ENCODE measurements at regions not wholly inside any gene's neighbourhood (a gene's known extent, or its start where the extent isn't known, plus 50 kb on each side); places are given as distances from the start of the nearest gene placed in this dataset.
A peak's percentile ranks its signal among the peaks of the same experiment; 100 is the strongest.

DNA sequence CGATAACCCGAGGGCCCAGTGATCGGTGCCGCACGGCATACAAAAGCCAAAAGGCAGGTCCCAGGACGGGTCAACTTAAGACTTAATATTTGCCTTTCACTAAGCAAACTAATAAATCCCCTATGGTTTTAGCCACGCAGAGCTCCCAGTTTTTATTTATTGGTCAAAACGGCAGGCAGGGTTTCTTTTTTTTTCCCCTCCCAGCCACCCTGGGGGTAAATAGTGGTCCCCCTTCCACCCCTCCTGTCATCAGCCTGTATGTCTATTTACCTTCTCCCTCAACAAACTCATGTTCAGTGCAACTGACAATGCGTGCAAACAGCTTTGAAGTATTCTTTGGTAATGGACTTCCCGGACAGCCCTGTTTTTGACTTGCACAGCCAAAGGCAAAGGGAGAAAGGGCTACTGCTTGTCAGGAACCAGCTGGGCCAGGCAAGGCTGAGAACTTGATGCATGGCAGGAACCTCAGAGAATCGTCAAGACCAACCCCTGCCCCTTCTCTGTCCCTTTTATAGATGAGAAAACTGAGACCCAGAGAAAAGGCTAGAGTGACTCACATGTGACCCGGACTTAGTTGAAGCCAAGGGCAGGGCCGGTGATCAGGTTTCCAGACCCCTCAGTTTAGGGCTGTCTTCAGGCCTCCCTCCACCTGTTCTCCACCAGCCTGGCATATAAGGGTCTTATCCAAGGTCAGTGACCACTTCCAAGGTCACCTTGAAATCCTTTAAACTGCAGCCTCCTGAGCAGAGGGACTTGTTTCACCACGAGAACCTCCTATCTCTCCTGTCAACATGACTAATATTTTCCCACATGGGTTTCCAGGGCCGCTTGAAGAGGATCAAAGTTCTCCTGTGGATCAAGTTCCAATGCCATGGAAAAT lies 279.0 kb downstream of the SOX9 start:
- Histone ChIP-seq H2AFZ (ENCODE audit: low read length) (no peak overlapping the region), H3K4me3 (ENCODE audit: low read length) (peak overlapping the region; percentile 13; the same call in 1 of the 2 replicates), H3F3A (ENCODE audit: low read length, unreplicated experiment) (peaks cover 6% of the 10 kb centered on the region), H3K9me2 (replicated peaks; ENCODE audit: low read length) (no peaks in the 10 kb centered on the region), H3K4me1 (ENCODE audit: insufficient read depth, low read length) (peaks cover 57% of the 10 kb centered on the region), H3K79me2 (ENCODE audit: low read length) (peaks cover 14% of the 10 kb centered on the region; the same call in 1 of the 2 replicates), H3K36me3 (ENCODE audit: low read depth, low read length) (peaks cover 20% of the 10 kb centered on the region), H3K4me2 (ENCODE audit: low read length) (peak overlapping the region; percentile 65), H3K27me3 (ENCODE audit: low read length) (no peaks in the 10 kb centered on the region), H3K9ac (ENCODE audit: low read length) (peak overlapping the region; percentile 72), H3K9me3 (ENCODE audit: low read length) (no peaks in the 10 kb centered on the region), H4K20me1 (ENCODE audit: low read length) (no peaks in the 10 kb centered on the region), H3K27ac (ENCODE audit: low read length) (peak overlapping the region; percentile 97)
- no TSS peak for BruUV-seq (replicated peaks)
- TF ChIP-seq EZH2 (IDR thresholded peaks at IDR 0.05; ENCODE audit: low read length, unreplicated experiment) (no peak), EZH2phosphoT487 (IDR thresholded peaks at IDR 0.05; ENCODE audit: borderline replicate concordance, low read length) (no peak)
- ChIA-PET CTCF (interaction anchor here (0.6 to 0.7 kb wide), 2 partner anchors 223 to 765 kb away, joined by 3 to 4 read pairs; no protein-coding TSS in a partner anchor), POLR2A (ENCODE audit: unreplicated experiment) (interaction anchor here (0.5 to 1.3 kb wide), 3 partner anchors 11 to 279 kb away, joined by 6 to 9 read pairs (median 7); partner anchors contain the start of gene SOX9)
- intact Hi-C loops (cut with micrococcal nuclease), result loop anchor here (1.0 to 10.0 kb wide), 7 partner anchors 7 to 965 kb away; partner anchors contain the start of gene SOX9
- DNase-seq, result peak; percentile 78
- peak; percentile 57 for ATAC-seq

- H3K4me2 ChIP-seq (ENCODE audit: low read length), result peak overlapping the region; percentile 65
- H3K27me3 ChIP-seq (ENCODE audit: low read length), result no peaks in the 10 kb centered on the region
- POLR2A ChIA-PET (ENCODE audit: unreplicated experiment), result interaction anchor here (1.3 kb wide), 1 partner anchor 280 kb away, joined by 9 read pairs; the partner anchor contains the start of gene SOX9
- H2AFZ ChIP-seq (ENCODE audit: low read length), result no peak overlapping the region
- H3K9me2 ChIP-seq (replicated peaks; ENCODE audit: low read length), result no peaks in the 10 kb centered on the region
- H3K4me3 ChIP-seq (ENCODE audit: low read length), result no peak overlapping the region
- no peaks in the 10 kb centered on the region for H3K9me3 ChIP-seq (ENCODE audit: low read length)
- H3K27ac ChIP-seq (ENCODE audit: low read length), result peak overlapping the region; percentile 97
- ATAC-seq (no peak), DNase-seq (no peak)
- peaks cover 54% of the 10 kb centered on the region for H3K4me1 ChIP-seq (ENCODE audit: insufficient read depth, low read length)
- peaks cover 6% of the 10 kb centered on the region for H3F3A ChIP-seq (ENCODE audit: low read length, unreplicated experiment)
- CTCF ChIA-PET, result no interaction called here
- no peaks in the 10 kb centered on the region for H4K20me1 ChIP-seq (ENCODE audit: low read length)
- H3K36me3 ChIP-seq (ENCODE audit: low read depth, low read length), result peaks cover 20% of the 10 kb centered on the region
- peaks cover 11% of the 10 kb centered on the region; the same call in 1 of the 2 replicates for H3K79me2 ChIP-seq (ENCODE audit: low read length)
- TF ChIP-seq EZH2 (IDR thresholded peaks at IDR 0.05; ENCODE audit: low read length, unreplicated experiment) (no peak), CTCF (conservative IDR thresholded peaks at IDR 0.05; ENCODE audit: low read depth, low read length) (no peak), EZH2phosphoT487 (IDR thresholded peaks at IDR 0.05; ENCODE audit: borderline replicate concordance, low read length) (no peak)
- BruUV-seq (replicated peaks), result no TSS peak
- H3K9ac ChIP-seq (ENCODE audit: low read length), result peak overlapping the region; percentile 72
- intact Hi-C loops (cut with micrococcal nuclease), result no loop called here
Observed at GRCh38 chr17:72400488-72400827, 279.6 kb downstream of the SOX9 start.

- H3K27ac ChIP-seq (ENCODE audit: low read length), result peak overlapping the region; percentile 97
- peaks cover 9% of the 10 kb centered on the region for H3K79me2 ChIP-seq (ENCODE audit: low read length)
- H3F3A ChIP-seq (ENCODE audit: low read length, unreplicated experiment), result peaks cover 6% of the 10 kb centered on the region
- no TSS peak for BruUV-seq (replicated peaks)
- ChIA-PET CTCF (no interaction called here), POLR2A (ENCODE audit: unreplicated experiment) (no interaction called here)
- no peak for DNase-seq
- peak overlapping the region; percentile 72 for H3K9ac ChIP-seq (ENCODE audit: low read length)
- no peaks in the 10 kb centered on the region for H4K20me1 ChIP-seq (ENCODE audit: low read length)
- TF ChIP-seq EZH2phosphoT487 (IDR thresholded peaks at IDR 0.05; ENCODE audit: borderline replicate concordance, low read length) (no peak), CTCF (conservative IDR thresholded peaks at IDR 0.05; ENCODE audit: low read depth, low read length) (no peak), EZH2 (IDR thresholded peaks at IDR 0.05; ENCODE audit: low read length, unreplicated experiment) (no peak)
- intact Hi-C loops (cut with micrococcal nuclease), result no loop called here
- peaks cover 51% of the 10 kb centered on the region for H3K4me1 ChIP-seq (ENCODE audit: insufficient read depth, low read length)
- no peak for ATAC-seq
- H3K36me3 ChIP-seq (ENCODE audit: low read depth, low read length), result peaks cover 20% of the 10 kb centered on the region
- no peak overlapping the region for H3K4me3 ChIP-seq (ENCODE audit: low read length)
- H2AFZ ChIP-seq (ENCODE audit: low read length), result no peak overlapping the region
- H3K27me3 ChIP-seq (ENCODE audit: low read length), result no peaks in the 10 kb centered on the region
- no peak overlapping the region for H3K4me2 ChIP-seq (ENCODE audit: low read length)
- no peaks in the 10 kb centered on the region for H3K9me2 ChIP-seq (replicated peaks; ENCODE audit: low read length)
- no peaks in the 10 kb centered on the region for H3K9me3 ChIP-seq (ENCODE audit: low read length)
Observed at GRCh38 chr17:72400863-72401262, 280.0 kb downstream of the SOX9 start.

All from PC-3 (cell line).